ENCODE measurements at regions not wholly inside any gene's neighbourhood (a gene's known extent, or its start where the extent isn't known, plus 50 kb on each side); places are given as distances from the start of the nearest gene placed in this dataset.

DNA sequence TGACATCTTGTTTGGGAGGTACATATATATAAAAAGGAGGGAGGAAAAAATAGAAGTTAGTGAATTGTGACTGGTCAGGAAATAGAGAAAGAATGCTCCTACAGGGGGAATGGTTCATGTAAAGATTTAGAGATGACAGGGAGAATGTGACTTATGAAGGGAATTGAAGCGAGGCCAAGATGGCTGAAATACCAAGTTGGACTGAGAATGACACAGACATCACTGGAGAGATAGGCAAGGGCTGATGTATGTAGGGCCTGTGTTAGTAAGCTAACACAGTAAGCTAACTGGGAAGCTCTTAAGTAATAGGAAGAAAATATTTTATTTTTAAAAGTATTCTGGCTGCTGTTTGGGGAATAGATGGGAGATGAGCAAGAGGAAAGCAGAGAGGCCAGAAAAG lies 286.3 kb downstream of the NNT start:
- no TSS peak for BruUV-seq (replicated peaks)
- CTCF ChIA-PET, result no interaction called here
- no peaks in the 10 kb centered on the region for H3K9me3 ChIP-seq (ENCODE audit: control insufficient read depth, insufficient read depth, low read depth, low read length)
- no peak for ATAC-seq
- H3K27ac ChIP-seq (ENCODE audit: low read length), result no peak overlapping the region
- TF ChIP-seq, protein P1, sequence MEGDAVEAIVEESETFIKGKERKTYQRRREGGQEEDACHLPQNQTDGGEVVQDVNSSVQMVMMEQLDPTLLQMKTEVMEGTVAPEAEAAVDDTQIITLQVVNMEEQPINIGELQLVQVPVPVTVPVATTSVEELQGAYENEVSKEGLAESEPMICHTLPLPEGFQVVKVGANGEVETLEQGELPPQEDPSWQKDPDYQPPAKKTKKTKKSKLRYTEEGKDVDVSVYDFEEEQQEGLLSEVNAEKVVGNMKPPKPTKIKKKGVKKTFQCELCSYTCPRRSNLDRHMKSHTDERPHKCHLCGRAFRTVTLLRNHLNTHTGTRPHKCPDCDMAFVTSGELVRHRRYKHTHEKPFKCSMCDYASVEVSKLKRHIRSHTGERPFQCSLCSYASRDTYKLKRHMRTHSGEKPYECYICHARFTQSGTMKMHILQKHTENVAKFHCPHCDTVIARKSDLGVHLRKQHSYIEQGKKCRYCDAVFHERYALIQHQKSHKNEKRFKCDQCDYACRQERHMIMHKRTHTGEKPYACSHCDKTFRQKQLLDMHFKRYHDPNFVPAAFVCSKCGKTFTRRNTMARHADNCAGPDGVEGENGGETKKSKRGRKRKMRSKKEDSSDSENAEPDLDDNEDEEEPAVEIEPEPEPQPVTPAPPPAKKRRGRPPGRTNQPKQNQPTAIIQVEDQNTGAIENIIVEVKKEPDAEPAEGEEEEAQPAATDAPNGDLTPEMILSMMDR (IDR thresholded peaks at IDR 0.05), result no peak
- TF ChIP-seq SIN3A (IDR thresholded peaks at IDR 0.05; ENCODE audit: borderline replicate concordance, insufficient read depth, low read depth, low read length) (no peak), POLR2AphosphoS5 (IDR thresholded peaks at IDR 0.05; ENCODE audit: low read depth, low read length) (no peak), TCF7L2 (IDR thresholded peaks at IDR 0.05; ENCODE audit: low read depth, low read length) (no peak)
- TF ChIP-seq, protein P2, sequence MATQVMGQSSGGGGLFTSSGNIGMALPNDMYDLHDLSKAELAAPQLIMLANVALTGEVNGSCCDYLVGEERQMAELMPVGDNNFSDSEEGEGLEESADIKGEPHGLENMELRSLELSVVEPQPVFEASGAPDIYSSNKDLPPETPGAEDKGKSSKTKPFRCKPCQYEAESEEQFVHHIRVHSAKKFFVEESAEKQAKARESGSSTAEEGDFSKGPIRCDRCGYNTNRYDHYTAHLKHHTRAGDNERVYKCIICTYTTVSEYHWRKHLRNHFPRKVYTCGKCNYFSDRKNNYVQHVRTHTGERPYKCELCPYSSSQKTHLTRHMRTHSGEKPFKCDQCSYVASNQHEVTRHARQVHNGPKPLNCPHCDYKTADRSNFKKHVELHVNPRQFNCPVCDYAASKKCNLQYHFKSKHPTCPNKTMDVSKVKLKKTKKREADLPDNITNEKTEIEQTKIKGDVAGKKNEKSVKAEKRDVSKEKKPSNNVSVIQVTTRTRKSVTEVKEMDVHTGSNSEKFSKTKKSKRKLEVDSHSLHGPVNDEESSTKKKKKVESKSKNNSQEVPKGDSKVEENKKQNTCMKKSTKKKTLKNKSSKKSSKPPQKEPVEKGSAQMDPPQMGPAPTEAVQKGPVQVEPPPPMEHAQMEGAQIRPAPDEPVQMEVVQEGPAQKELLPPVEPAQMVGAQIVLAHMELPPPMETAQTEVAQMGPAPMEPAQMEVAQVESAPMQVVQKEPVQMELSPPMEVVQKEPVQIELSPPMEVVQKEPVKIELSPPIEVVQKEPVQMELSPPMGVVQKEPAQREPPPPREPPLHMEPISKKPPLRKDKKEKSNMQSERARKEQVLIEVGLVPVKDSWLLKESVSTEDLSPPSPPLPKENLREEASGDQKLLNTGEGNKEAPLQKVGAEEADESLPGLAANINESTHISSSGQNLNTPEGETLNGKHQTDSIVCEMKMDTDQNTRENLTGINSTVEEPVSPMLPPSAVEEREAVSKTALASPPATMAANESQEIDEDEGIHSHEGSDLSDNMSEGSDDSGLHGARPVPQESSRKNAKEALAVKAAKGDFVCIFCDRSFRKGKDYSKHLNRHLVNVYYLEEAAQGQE (IDR thresholded peaks at IDR 0.05; ENCODE audit: insufficient read depth in 1 of 2, low read depth in 2 of 2, low read length in 1 of 2), result no peak
- DNase-seq (ENCODE audit: low read depth, low spot score), result no peak
- no peaks in the 10 kb centered on the region for H3K36me3 ChIP-seq (ENCODE audit: control insufficient read depth, insufficient read depth, low read length)
- no peaks in the 10 kb centered on the region for H3K27me3 ChIP-seq (ENCODE audit: control insufficient read depth, insufficient read depth, low read length)
- in situ Hi-C loops (cut with HindIII; ENCODE audit: low pct_unique_long_range_greater_than_20kb, low sequenced_read_pairs), result no loop called here
- no peak overlapping the region for H3K4me3 ChIP-seq (ENCODE audit: low read depth in 2 of 2, low read length in 2 of 2)
- no peaks in the 10 kb centered on the region for H3K4me1 ChIP-seq (ENCODE audit: control insufficient read depth, insufficient read depth, low read length)
- POLR2A ChIA-PET, result no interaction called here
- intact Hi-C loops (cut with micrococcal nuclease; ENCODE audit: unreplicated experiment), result no loop called here

DNA sequence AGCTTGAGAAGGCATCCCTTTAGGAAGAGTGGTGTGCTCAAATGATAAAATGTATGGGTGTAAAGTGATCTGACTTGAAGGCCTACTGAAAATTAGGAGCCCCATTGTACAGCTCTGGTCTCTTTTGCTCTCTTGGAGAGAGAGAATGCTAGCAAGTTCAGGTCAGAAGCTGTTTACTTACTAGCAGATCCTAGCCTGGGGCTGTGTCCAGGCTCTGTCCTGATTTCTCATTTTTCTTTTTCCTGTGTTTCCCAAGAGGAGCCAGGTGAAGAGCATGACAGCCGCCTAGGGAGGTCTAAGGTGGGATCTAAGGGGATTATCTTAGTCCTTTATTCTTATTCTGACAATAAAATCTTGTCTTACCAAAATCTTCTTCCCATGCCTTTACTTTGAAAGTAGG lies 272.8 kb downstream of the NNT start:
- H3K4me3 ChIP-seq (ENCODE audit: low read depth in 2 of 2, low read length in 2 of 2), result no peak overlapping the region
- POLR2A ChIA-PET, result interaction anchor here (0.6 kb wide), 1 partner anchor 666 kb away, joined by 3 read pairs; no protein-coding TSS in a partner anchor
- no peaks in the 10 kb centered on the region for H3K9me3 ChIP-seq (ENCODE audit: control insufficient read depth, insufficient read depth, low read depth, low read length)
- no TSS peak for BruUV-seq (replicated peaks)
- intact Hi-C loops (cut with micrococcal nuclease; ENCODE audit: unreplicated experiment), result no loop called here
- in situ Hi-C loops (cut with HindIII; ENCODE audit: low pct_unique_long_range_greater_than_20kb, low sequenced_read_pairs), result no loop called here
- DNase-seq (ENCODE audit: low read depth, low spot score), result no peak
- TF ChIP-seq POLR2AphosphoS5 (IDR thresholded peaks at IDR 0.05; ENCODE audit: low read depth, low read length) (no peak), TCF7L2 (IDR thresholded peaks at IDR 0.05; ENCODE audit: low read depth, low read length) (no peak), SIN3A (IDR thresholded peaks at IDR 0.05; ENCODE audit: borderline replicate concordance, insufficient read depth, low read depth, low read length) (no peak)
- TF ChIP-seq, protein P2 (IDR thresholded peaks at IDR 0.05; ENCODE audit: insufficient read depth in 1 of 2, low read depth in 2 of 2, low read length in 1 of 2), result no peak
- no peaks in the 10 kb centered on the region for H3K4me1 ChIP-seq (ENCODE audit: control insufficient read depth, insufficient read depth, low read length)
- no peaks in the 10 kb centered on the region for H3K36me3 ChIP-seq (ENCODE audit: control insufficient read depth, insufficient read depth, low read length)
- no peak for ATAC-seq
- H3K27me3 ChIP-seq (ENCODE audit: control insufficient read depth, insufficient read depth, low read length), result no peaks in the 10 kb centered on the region
- no peak overlapping the region for H3K27ac ChIP-seq (ENCODE audit: low read length)
- CTCF ChIA-PET, result no interaction called here
